A673 (cell line): ENCODE measurements at regions not wholly inside any gene's neighbourhood (a gene's known extent, or its start where the extent isn't known, plus 50 kb on each side); places are given as distances from the start of the nearest gene placed in this dataset.

Source experiments
- BruUV-seq: library from RNA; stranded (reverse); fragments of 400-500 nt; replicated peaks from 2 replicates; lab custom pipeline; 2021; lab: Mats Ljungman, UMichigan
- CTCF ChIA-PET: fragments of 300-600 bp; sonication (Branson Sonifier 250); formaldehyde crosslinking; loops from one replicate; lab custom pipeline; 2022; ENCODE audit warnings: antibody characterized with exemption; lab: Charles Lee
- POLR2A ChIA-PET: fragments of 300-600 bp; sonication (Branson Sonifier 250); formaldehyde crosslinking; loops from one replicate; lab custom pipeline; 2022; ENCODE audit warnings: antibody characterized with exemption; ENCODE audit not compliant: low non-redundant PET; lab: Charles Lee
- DNase-seq: peaks from one replicate; pipeline ENCODE4 v3.0.0-alpha.2; 2015; ENCODE audit warnings: low spot score
- H3K27ac ChIP-seq: fragments of 200-600 bp; sonication (generic); 2 replicates; pipeline ENCODE4 v1.5.1; 2016; ENCODE audit warnings: mixed run types, low read depth, mild to moderate bottlenecking, mixed read lengths, antibody characterized with exemption, low read length; ENCODE audit not compliant: poor library complexity, severe bottlenecking
- H3K27me3 ChIP-seq: fragments of 200-600 bp; sonication (generic); replicated peaks from 2 replicates; pipeline ENCODE4 v1.6.1; 2017; ENCODE audit warnings: mixed run types, low read depth, mild to moderate bottlenecking, mixed read lengths, antibody characterized with exemption, low read length; ENCODE audit not compliant: insufficient read depth, poor library complexity
- H3K36me3 ChIP-seq: fragments of 200-600 bp; sonication (generic); 2 replicates; pipeline ENCODE4 v1.6.1; 2016; ENCODE audit warnings: mixed run types, mild to moderate bottlenecking, mixed read lengths, antibody characterized with exemption, low read length; ENCODE audit not compliant: insufficient read depth, poor library complexity, severe bottlenecking
- H3K4me1 ChIP-seq: fragments of 200-600 bp; sonication (generic); 2 replicates; pipeline ENCODE4 v1.6.1; 2017; ENCODE audit warnings: mixed run types, mild to moderate bottlenecking, mixed read lengths, antibody characterized with exemption, low read length; ENCODE audit not compliant: insufficient read depth, poor library complexity, severe bottlenecking
- H3K4me3 ChIP-seq: fragments of 200-600 bp; sonication (generic); 2 replicates; pipeline ENCODE4 v1.5.1; 2016; ENCODE audit warnings: low read depth, mixed run types, mild to moderate bottlenecking, mixed read lengths, low read length; ENCODE audit not compliant: poor library complexity, severe bottlenecking
- H3K9me3 ChIP-seq: fragments of 200-600 bp; sonication (generic); 2 replicates; pipeline ENCODE4 v1.6.1; 2016; ENCODE audit warnings: mixed run types, low read depth, mild to moderate bottlenecking, mixed read lengths, antibody characterized with exemption, low read length; ENCODE audit not compliant: poor library complexity, severe bottlenecking
- EZH2 ChIP-seq: fragments of 200-600 bp; sonication (generic); IDR thresholded peaks from 2 replicates; pipeline ENCODE4 v1.6.1; 2017; ENCODE audit warnings: borderline replicate concordance, low read depth, mild to moderate bottlenecking, mixed read lengths, antibody characterized with exemption, low read length; ENCODE audit not compliant: poor library complexity, severe bottlenecking
- intact Hi-C: fragments of 100-400 bp; cut with micrococcal nuclease; formaldehyde crosslinking; loops from one replicate; pipeline ENCODE4 v1.10.0; 2022; ENCODE audit not compliant: unreplicated experiment
- TF ChIP-seq, protein P1 (sequence below): fragments of 300-800, 200-600 bp; sonication (generic); conservative IDR thresholded peaks from 2 replicates; pipeline ENCODE4 v1.5.1; 2017; ENCODE audit warnings: low read depth, mild to moderate bottlenecking, antibody characterized with exemption, low read length, moderate library complexity, mixed read lengths

DNA sequence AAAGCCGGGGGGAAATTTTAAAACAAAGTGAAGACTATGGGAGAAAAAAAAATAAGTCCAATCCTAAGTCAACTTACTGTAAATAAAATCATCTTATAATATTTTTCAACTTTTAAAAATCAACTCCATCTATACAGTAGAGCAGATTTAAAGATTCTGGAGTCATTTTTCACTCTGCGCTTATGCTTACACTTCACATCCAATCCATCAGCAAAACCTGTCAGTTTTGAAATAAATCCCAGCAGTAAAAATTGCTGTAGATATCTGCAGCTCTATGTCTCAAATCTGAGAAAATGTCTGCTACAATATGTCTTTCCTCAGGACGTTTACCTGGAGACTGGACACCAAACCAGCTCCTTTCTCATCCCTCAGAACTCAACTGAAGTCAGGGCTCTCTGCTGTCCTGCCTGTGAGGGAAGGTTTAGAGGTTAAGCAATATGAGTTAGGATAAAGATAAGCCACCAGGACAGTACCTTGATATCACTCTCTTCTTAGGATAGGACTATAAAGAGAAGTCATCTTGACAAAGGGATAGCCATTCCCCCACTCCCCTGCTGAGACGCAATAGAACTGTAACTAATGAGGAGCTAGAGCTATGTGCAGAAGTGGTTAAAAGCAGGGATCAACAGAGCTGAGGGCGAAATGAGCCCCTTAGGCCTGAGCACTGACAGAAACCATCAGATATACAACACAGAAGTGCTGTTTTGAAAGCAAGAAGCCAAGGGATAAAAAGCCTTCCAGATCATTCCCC lies 254.7 kb upstream of the KLHL1 start:
- no peaks in the 10 kb centered on the region for H3K9me3 ChIP-seq
- POLR2A ChIA-PET: no interaction called here
- H3K36me3 ChIP-seq: no peaks in the 10 kb centered on the region
- CTCF ChIA-PET: no interaction called here
- no peaks in the 10 kb centered on the region for H3K27me3 ChIP-seq
- H3K27ac ChIP-seq: no peak overlapping the region
- H3K4me3 ChIP-seq: no peak overlapping the region
- H3K4me1 ChIP-seq: no peaks in the 10 kb centered on the region
- BruUV-seq: no TSS peak
- intact Hi-C loops: no loop called here
- DNase-seq: no peak
- TF ChIP-seq, protein P1, sequence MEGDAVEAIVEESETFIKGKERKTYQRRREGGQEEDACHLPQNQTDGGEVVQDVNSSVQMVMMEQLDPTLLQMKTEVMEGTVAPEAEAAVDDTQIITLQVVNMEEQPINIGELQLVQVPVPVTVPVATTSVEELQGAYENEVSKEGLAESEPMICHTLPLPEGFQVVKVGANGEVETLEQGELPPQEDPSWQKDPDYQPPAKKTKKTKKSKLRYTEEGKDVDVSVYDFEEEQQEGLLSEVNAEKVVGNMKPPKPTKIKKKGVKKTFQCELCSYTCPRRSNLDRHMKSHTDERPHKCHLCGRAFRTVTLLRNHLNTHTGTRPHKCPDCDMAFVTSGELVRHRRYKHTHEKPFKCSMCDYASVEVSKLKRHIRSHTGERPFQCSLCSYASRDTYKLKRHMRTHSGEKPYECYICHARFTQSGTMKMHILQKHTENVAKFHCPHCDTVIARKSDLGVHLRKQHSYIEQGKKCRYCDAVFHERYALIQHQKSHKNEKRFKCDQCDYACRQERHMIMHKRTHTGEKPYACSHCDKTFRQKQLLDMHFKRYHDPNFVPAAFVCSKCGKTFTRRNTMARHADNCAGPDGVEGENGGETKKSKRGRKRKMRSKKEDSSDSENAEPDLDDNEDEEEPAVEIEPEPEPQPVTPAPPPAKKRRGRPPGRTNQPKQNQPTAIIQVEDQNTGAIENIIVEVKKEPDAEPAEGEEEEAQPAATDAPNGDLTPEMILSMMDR: no peak
- no peak for TF ChIP-seq EZH2

DNA sequence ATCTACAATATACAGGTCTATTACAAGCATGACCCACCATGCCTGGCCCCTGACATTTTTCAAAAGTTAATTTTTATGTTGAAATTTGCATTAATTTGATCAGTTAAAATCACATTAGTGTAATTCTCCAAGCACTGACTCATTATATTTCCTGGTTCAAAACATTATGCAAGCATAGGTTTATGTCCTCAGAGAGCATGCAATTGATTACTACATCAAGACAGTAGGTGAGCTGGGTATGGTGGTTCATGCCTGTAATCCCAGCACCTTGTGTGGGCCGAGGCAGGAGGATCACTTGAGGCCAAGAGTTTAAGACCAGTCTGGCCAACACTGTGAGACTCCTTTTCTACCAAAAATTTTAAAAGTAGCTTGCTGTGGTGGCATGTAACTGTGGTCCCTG lies 248.8 kb upstream of the KLHL1 start:
- POLR2A ChIA-PET: no interaction called here
- intact Hi-C loops: no loop called here
- CTCF ChIA-PET: no interaction called here
- H3K4me3 ChIP-seq: no peak overlapping the region
- no TSS peak for BruUV-seq
- H3K4me1 ChIP-seq: no peaks in the 10 kb centered on the region
- no peak overlapping the region for H3K27ac ChIP-seq
- DNase-seq: no peak
- H3K36me3 ChIP-seq: no peaks in the 10 kb centered on the region
- H3K27me3 ChIP-seq: no peaks in the 10 kb centered on the region
- TF ChIP-seq, protein P1: no peak
- TF ChIP-seq EZH2: no peak
- H3K9me3 ChIP-seq: no peaks in the 10 kb centered on the region

DNA sequence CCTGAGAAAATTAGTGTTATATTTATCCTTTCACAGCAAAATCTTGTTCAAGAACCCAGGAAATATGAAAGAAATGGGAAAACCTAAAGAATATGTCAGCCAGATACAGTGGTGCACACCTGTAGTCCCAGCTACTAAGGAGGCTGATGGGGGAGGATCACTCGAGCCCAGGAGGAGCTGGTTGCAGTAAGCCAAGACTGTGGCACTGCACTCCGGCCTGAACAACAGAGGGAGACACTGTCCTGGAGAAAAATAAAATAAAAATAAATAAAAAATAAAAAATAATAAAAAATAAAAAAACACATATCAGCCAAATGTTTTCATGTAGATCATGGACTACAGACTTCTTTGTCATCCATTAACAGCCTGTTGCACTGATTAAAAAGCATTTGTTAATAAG lies 244.8 kb upstream of the KLHL1 start:
- intact Hi-C loops: no loop called here
- no peak overlapping the region for H3K4me3 ChIP-seq
- no peak overlapping the region for H3K27ac ChIP-seq
- no peaks in the 10 kb centered on the region for H3K4me1 ChIP-seq
- no peaks in the 10 kb centered on the region for H3K36me3 ChIP-seq
- H3K27me3 ChIP-seq: no peaks in the 10 kb centered on the region
- ChIA-PET POLR2A (no interaction called here), CTCF (no interaction called here)
- no peaks in the 10 kb centered on the region for H3K9me3 ChIP-seq
- BruUV-seq: no TSS peak
- no peak for DNase-seq
- TF ChIP-seq EZH2: no peak
- TF ChIP-seq, protein P1: no peak
